Stimulated activated CD4-positive, alpha-beta T cell treated with anti-CD3 and anti-CD28 coated beads, Interleukin-1b, Interleukin-23, amount 100 ng/mL, for 1 hour (primary cell): ENCODE measurements at regions not wholly inside any gene's neighbourhood (a gene's known extent, or its start where the extent isn't known, plus 50 kb on each side); places are given as distances from the start of the nearest gene placed in this dataset.
"Not testable (repeated sequence)": the region's sequence is repeated elsewhere in the genome, so short reads cannot be mapped to it uniquely, and the experiment has no call there.

Experiments
- DNase-seq, 2 donors: peaks; one replicate each; pipeline ENCODE4 v3.0.0-alpha.2; 2020; ENCODE audit warnings: low read depth in 2 of 2

- DNase-seq, result no peak
Measured at GRCh38 chr14:48052973-48053372, 377.6 kb upstream of the MDGA2 start.

GRCh38 chr14:48035836-48036235 is 360.4 kb upstream of the MDGA2 start:
- DNase-seq, result no peak

- DNase-seq, result no peak
Measured at GRCh38 chr14:48027115-48027514, 351.7 kb upstream of the MDGA2 start.

- DNase-seq, result no peak
Measured at GRCh38 chr14:48023881-48024280, 348.5 kb upstream of the MDGA2 start.

GRCh38 chr14:48011484-48011883 is 336.1 kb upstream of the MDGA2 start:
- DNase-seq, result not testable (repeated sequence)

- no peak for DNase-seq
Measured at GRCh38 chr14:48008646-48009045, 333.2 kb upstream of the MDGA2 start.

GRCh38 chr14:48005986-48006385 is 330.6 kb upstream of the MDGA2 start:
- no peak for DNase-seq

- no peak for DNase-seq
Measured at GRCh38 chr14:47993883-47994282, 318.5 kb upstream of the MDGA2 start.

GRCh38 chr14:47988175-47988574 is 312.8 kb upstream of the MDGA2 start:
- DNase-seq, result no peak

GRCh38 chr14:47978871-47979270 is 303.5 kb upstream of the MDGA2 start:
- DNase-seq, result no peak

GRCh38 chr14:47976139-47976538 is 300.7 kb upstream of the MDGA2 start:
- DNase-seq, result no peak

GRCh38 chr14:47966076-47966810 is 290.8 kb upstream of the MDGA2 start:
- DNase-seq, result no peak

GRCh38 chr14:47961634-47962033 is 286.2 kb upstream of the MDGA2 start:
- DNase-seq, result no peak

- DNase-seq, result no peak
Measured at GRCh38 chr14:47959740-47960139, 284.3 kb upstream of the MDGA2 start.

- no peak for DNase-seq
Measured at GRCh38 chr14:47949006-47949405, 273.6 kb upstream of the MDGA2 start.

GRCh38 chr14:47935332-47935731 is 259.9 kb upstream of the MDGA2 start:
- no peak for DNase-seq

GRCh38 chr14:47929334-47929733 is 253.9 kb upstream of the MDGA2 start:
- DNase-seq, result no peak

GRCh38 chr14:47921133-47921532 is 245.7 kb upstream of the MDGA2 start:
- no peak for DNase-seq

GRCh38 chr14:47919997-47920396 is 244.6 kb upstream of the MDGA2 start:
- no peak for DNase-seq

- no peak for DNase-seq
Measured at GRCh38 chr14:47919334-47919846, 244.0 kb upstream of the MDGA2 start.

GRCh38 chr14:47917344-47917954 is 242.0 kb upstream of the MDGA2 start:
- DNase-seq, result no peak

GRCh38 chr14:47901141-47901540 is 225.7 kb upstream of the MDGA2 start:
- not testable (repeated sequence) for DNase-seq

- no peak for DNase-seq
Measured at GRCh38 chr14:47899685-47900084, 224.3 kb upstream of the MDGA2 start.
